ENCODE measurements at regions not wholly inside any gene's neighbourhood (a gene's known extent, or its start where the extent isn't known, plus 50 kb on each side); places are given as distances from the start of the nearest gene placed in this dataset.
"Not testable (repeated sequence)": the region's sequence is repeated elsewhere in the genome, so short reads cannot be mapped to it uniquely, and the experiment has no call there.

DNA sequence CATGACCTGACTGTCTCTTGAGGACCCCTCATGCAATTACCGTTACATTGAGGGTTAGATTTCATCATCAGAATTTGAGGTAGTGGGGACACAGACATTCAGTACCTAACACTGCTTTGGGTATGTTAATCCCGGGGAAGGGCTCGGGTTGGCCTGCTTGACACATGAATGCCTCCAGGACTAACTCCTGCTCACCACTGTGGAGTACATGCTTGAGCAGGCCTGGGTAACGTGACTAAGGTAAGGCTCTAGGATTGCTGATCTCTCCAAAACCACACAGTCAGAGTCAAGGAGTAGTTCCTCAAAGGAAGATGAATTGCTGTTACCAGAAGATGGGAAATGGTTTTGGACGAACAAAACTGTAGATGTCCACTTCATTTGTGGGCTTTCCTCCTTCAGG, 376.3 kb upstream of the ZNF462 start:
- Histone ChIP-seq H3K27me3 (ENCODE audit: insufficient read depth, poor library complexity, severe bottlenecking) (no peaks in the 10 kb centered on the region), H3K27ac (ENCODE audit: poor library complexity, severe bottlenecking) (no peak overlapping the region), H3K9me3 (ENCODE audit: severe bottlenecking) (no peaks in the 10 kb centered on the region), H3K4me1 (ENCODE audit: insufficient read depth, poor library complexity, severe bottlenecking) (peaks cover 11% of the 10 kb centered on the region), H3K36me3 (ENCODE audit: low read depth) (no peaks in the 10 kb centered on the region), H3K4me3 (ENCODE audit: severe bottlenecking) (no peak overlapping the region)
- ATAC-seq (ENCODE audit: low read depth): no peak
- DNase-seq (ENCODE audit: low spot score): no peak
- TF ChIP-seq, protein P1, sequence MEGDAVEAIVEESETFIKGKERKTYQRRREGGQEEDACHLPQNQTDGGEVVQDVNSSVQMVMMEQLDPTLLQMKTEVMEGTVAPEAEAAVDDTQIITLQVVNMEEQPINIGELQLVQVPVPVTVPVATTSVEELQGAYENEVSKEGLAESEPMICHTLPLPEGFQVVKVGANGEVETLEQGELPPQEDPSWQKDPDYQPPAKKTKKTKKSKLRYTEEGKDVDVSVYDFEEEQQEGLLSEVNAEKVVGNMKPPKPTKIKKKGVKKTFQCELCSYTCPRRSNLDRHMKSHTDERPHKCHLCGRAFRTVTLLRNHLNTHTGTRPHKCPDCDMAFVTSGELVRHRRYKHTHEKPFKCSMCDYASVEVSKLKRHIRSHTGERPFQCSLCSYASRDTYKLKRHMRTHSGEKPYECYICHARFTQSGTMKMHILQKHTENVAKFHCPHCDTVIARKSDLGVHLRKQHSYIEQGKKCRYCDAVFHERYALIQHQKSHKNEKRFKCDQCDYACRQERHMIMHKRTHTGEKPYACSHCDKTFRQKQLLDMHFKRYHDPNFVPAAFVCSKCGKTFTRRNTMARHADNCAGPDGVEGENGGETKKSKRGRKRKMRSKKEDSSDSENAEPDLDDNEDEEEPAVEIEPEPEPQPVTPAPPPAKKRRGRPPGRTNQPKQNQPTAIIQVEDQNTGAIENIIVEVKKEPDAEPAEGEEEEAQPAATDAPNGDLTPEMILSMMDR (IDR thresholded peaks at IDR 0.05; ENCODE audit: poor library complexity, severe bottlenecking): no peak

DNA sequence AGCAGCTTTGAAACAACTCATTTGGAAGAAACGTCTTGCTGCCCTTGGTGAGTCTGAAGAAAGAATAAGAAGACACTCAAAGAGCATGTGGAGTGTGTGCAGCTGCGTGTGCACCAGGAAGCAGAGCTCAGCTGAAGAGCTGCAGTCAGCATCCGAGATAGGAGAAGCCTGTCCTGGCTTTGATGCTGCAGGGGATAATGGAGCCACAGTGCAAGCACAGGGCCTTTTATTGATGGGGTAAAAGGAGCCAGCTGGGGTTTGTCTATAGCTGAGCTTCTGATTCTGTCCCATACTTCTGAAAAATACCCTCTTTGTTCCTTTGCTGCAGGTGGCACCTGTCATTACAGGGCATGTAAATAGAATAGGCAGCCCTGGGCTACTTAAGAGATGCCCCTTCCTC, 375.7 kb upstream of the ZNF462 start:
- TF ChIP-seq, protein P1 (IDR thresholded peaks at IDR 0.05; ENCODE audit: poor library complexity, severe bottlenecking): no peak
- no peak overlapping the region for H3K4me3 ChIP-seq (ENCODE audit: severe bottlenecking)
- no peak overlapping the region for H3K27ac ChIP-seq (ENCODE audit: poor library complexity, severe bottlenecking)
- H3K4me1 ChIP-seq (ENCODE audit: insufficient read depth, poor library complexity, severe bottlenecking): peaks cover 11% of the 10 kb centered on the region
- DNase-seq (ENCODE audit: low spot score) (no peak), ATAC-seq (ENCODE audit: low read depth) (no peak)
- no peaks in the 10 kb centered on the region for H3K36me3 ChIP-seq (ENCODE audit: low read depth)
- no peaks in the 10 kb centered on the region for H3K27me3 ChIP-seq (ENCODE audit: insufficient read depth, poor library complexity, severe bottlenecking)
- H3K9me3 ChIP-seq (ENCODE audit: severe bottlenecking): no peaks in the 10 kb centered on the region

DNA sequence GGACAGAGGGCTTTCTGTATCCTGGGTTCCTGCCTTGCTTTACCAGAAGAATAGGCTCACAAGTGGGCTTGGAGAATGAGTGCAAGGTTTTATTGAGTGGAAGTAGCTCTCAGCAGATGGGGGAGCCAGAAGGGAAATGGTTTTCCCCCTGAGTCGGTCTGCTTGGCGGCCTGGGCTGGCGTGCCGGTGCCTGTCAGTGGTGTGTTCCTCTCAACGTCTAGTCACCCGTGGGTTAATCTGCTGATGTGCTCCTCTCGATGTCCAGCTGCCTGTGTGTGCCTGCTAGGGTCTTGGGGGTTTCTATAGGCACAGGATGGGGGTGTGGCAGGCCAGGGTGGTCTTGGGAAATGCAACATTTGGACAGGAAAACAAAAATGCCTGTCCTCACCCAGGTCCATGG, 370.8 kb upstream of the ZNF462 start:
- H3K9me3 ChIP-seq (ENCODE audit: severe bottlenecking); H3K4me1 ChIP-seq (ENCODE audit: insufficient read depth, poor library complexity, severe bottlenecking); H3K27ac ChIP-seq (ENCODE audit: poor library complexity, severe bottlenecking); ATAC-seq (ENCODE audit: low read depth); DNase-seq (ENCODE audit: low spot score); H3K36me3 ChIP-seq (ENCODE audit: low read depth); H3K4me3 ChIP-seq (ENCODE audit: severe bottlenecking); H3K27me3 ChIP-seq (ENCODE audit: insufficient read depth, poor library complexity, severe bottlenecking): not testable (repeated sequence)

DNA sequence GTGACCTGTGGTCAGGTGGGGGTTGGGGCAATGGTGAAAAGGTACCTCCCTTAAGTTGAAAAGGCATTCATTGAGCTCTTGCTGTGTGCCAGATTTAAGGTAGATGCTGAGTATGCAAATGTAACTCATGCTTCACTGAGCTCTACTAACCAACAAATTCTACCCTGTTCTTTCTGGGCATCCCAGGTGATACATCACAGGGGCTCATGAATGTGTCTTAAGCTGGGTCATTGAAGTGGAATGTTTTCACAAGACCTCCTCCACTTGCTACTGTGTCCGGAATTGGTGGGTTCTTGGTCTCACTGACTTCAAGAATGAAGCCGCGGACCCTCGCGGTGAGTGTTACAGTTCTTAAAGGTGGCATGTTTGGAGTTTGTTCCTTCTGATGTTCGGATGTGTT, 362.8 kb upstream of the ZNF462 start:
- Histone ChIP-seq H3K4me1 (ENCODE audit: insufficient read depth, poor library complexity, severe bottlenecking) (no peaks in the 10 kb centered on the region), H3K27me3 (ENCODE audit: insufficient read depth, poor library complexity, severe bottlenecking) (no peaks in the 10 kb centered on the region), H3K36me3 (ENCODE audit: low read depth) (no peaks in the 10 kb centered on the region), H3K4me3 (ENCODE audit: severe bottlenecking) (no peak overlapping the region), H3K9me3 (ENCODE audit: severe bottlenecking) (no peaks in the 10 kb centered on the region), H3K27ac (ENCODE audit: poor library complexity, severe bottlenecking) (no peak overlapping the region)
- TF ChIP-seq, protein P1 (IDR thresholded peaks at IDR 0.05; ENCODE audit: poor library complexity, severe bottlenecking): no peak
- no peak for DNase-seq (ENCODE audit: low spot score)
- ATAC-seq (ENCODE audit: low read depth): no peak

DNA sequence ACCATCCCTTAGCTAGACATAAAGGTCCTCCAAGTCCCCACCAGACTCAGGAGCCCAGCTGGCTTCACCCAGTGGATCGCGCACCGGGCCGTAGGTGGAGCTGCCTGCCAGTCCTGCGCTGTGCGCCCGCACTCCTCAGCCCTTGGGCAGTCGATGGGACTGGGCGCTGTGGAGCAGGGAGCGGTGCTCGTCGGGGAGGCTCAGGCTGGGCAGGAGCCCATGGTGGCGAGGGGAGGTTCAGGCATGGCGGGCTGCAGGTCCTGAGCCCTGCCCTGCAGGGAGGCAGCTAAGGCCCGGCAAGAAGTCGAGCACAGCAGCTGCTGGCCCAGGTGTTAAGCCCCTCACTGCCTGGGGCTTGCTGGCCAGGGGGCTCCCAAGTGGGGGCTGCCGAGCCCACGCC, 361.8 kb upstream of the ZNF462 start:
- ATAC-seq (ENCODE audit: low read depth); DNase-seq (ENCODE audit: low spot score): not testable (repeated sequence)

DNA sequence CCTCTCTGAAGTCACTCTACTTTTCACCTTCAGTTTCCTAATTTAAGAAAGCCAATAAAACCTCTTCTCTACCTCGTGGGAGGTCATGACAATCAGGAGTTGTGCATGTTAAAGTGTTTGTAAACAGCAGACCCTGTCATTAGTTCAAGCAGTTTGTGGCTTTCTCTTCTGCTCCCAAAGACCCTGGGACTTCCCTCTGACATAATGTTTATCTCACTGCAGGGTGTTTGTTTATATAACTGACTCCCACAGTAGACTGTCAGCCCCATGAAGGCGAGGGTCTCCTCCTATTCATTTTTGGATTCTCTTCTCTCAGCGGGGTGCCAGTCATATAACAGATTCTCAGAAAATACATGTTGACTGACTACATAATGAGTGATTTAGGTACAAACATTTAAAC, 360.0 kb upstream of the ZNF462 start:
- no peaks in the 10 kb centered on the region for H3K9me3 ChIP-seq (ENCODE audit: severe bottlenecking)
- no peak overlapping the region for H3K27ac ChIP-seq (ENCODE audit: poor library complexity, severe bottlenecking)
- DNase-seq (ENCODE audit: low spot score): no peak
- ATAC-seq (ENCODE audit: low read depth): no peak
- TF ChIP-seq, protein P1 (IDR thresholded peaks at IDR 0.05; ENCODE audit: poor library complexity, severe bottlenecking): no peak
- no peaks in the 10 kb centered on the region for H3K36me3 ChIP-seq (ENCODE audit: low read depth)
- H3K4me3 ChIP-seq (ENCODE audit: severe bottlenecking): no peak overlapping the region
- H3K4me1 ChIP-seq (ENCODE audit: insufficient read depth, poor library complexity, severe bottlenecking): no peaks in the 10 kb centered on the region
- no peaks in the 10 kb centered on the region for H3K27me3 ChIP-seq (ENCODE audit: insufficient read depth, poor library complexity, severe bottlenecking)

More for the DNA sequence above, 361.8 kb upstream of the ZNF462 start:
- not testable (repeated sequence) for H3K4me3 ChIP-seq (ENCODE audit: severe bottlenecking); H3K9me3 ChIP-seq (ENCODE audit: severe bottlenecking); H3K36me3 ChIP-seq (ENCODE audit: low read depth); H3K27me3 ChIP-seq (ENCODE audit: insufficient read depth, poor library complexity, severe bottlenecking); H3K27ac ChIP-seq (ENCODE audit: poor library complexity, severe bottlenecking); H3K4me1 ChIP-seq (ENCODE audit: insufficient read depth, poor library complexity, severe bottlenecking)

All from RWPE2 (cell line).